Hepatocyte (in vitro differentiated cells): ENCODE measurements at regions not wholly inside any gene's neighbourhood (a gene's known extent, or its start where the extent isn't known, plus 50 kb on each side); places are given as distances from the start of the nearest gene placed in this dataset.
"Not testable (repeated sequence)": the region's sequence is repeated elsewhere in the genome, so short reads cannot be mapped to it uniquely, and the experiment has no call there.

ENCODE experiments used
- CTCF ChIP-seq: fragments of 200-600 bp; sonication (generic); IDR thresholded peaks from 2 replicates; pipeline ENCODE4 v1.5.1; 2016; ENCODE audit warnings: antibody characterized with exemption, mild to moderate bottlenecking; ENCODE audit not compliant: poor library complexity
- EZH2phosphoT487 ChIP-seq: fragments of 200-600 bp; sonication (generic); IDR thresholded peaks from one replicate; pipeline ENCODE4 v1.6.1; 2018; ENCODE audit warnings: antibody characterized with exemption, mild to moderate bottlenecking, low read depth, moderate library complexity; ENCODE audit not compliant: unreplicated experiment, severe bottlenecking

GRCh38 chr15:21344960-21345359, 95.3 kb downstream of the POTEB3 start:
- not testable (repeated sequence) for TF ChIP-seq CTCF, EZH2phosphoT487
